Neural progenitor cell (in vitro differentiated cells): ENCODE measurements at regions not wholly inside any gene's neighbourhood (a gene's known extent, or its start where the extent isn't known, plus 50 kb on each side); places are given as distances from the start of the nearest gene placed in this dataset.
"Not testable (repeated sequence)": the region's sequence is repeated elsewhere in the genome, so short reads cannot be mapped to it uniquely, and the experiment has no call there.

Experiments
- CTCF ChIP-seq: fragments of 200-600 bp; sonication (generic); IDR thresholded peaks from 2 replicates; pipeline ENCODE4 v1.5.1; 2017; ENCODE audit warnings: antibody characterized with exemption, mild to moderate bottlenecking
- EZH2 ChIP-seq: fragments of 200-600 bp; sonication (generic); IDR thresholded peaks from 2 replicates; pipeline ENCODE4 v1.6.1; 2017; ENCODE audit warnings: antibody characterized with exemption, mild to moderate bottlenecking, moderate library complexity
- EZH2phosphoT487 ChIP-seq: fragments of 200-600 bp; sonication (generic); IDR thresholded peaks from 2 replicates; pipeline ENCODE4 v1.6.1; 2017; ENCODE audit warnings: antibody characterized with exemption

- not testable (repeated sequence) for TF ChIP-seq CTCF, EZH2phosphoT487, EZH2
Observed at GRCh38 chr13:112163691-112164660, 97.0 kb downstream of the SOX1 start.
